ENCODE measurements at regions not wholly inside any gene's neighbourhood (a gene's known extent, or its start where the extent isn't known, plus 50 kb on each side); places are given as distances from the start of the nearest gene placed in this dataset.

DNA sequence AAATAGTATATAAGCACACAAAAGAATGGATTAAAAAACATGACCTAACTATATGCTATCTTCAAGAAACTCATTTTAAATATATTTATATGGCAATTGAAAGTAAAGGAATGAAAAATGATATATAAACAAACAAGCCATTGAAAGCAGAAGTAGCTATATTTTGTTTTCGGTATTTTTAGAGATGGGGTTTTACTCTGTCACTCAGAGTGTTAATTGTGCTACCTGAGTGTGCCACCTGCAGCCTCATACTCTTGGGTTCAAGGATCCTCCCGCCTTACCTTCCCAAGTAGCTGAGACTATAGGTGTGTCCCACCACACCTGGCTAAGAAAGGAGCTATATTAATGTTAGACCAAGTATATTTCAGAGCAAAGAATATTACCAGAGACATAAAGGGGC lies 624.1 kb downstream of the BUD13 start:
- no peak for DNase-seq (ENCODE audit: low read depth, low spot score)
- H3K4me3 ChIP-seq (ENCODE audit: low read length) = no peak overlapping the region

- DNase-seq (ENCODE audit: low read depth, low spot score) = no peak
- no peak overlapping the region for H3K4me3 ChIP-seq (ENCODE audit: low read length)
Observed at GRCh38 chr11:116148056-116148455, 624.7 kb downstream of the BUD13 start.

- no peak for DNase-seq (ENCODE audit: low read depth, low spot score)
- H3K4me3 ChIP-seq (ENCODE audit: low read length) = no peak overlapping the region
Observed at GRCh38 chr11:116145187-116145865, 627.5 kb downstream of the BUD13 start.

GRCh38 chr11:116144387-116144958 lies 628.3 kb downstream of the BUD13 start:
- DNase-seq (ENCODE audit: low read depth, low spot score) = no peak
- no peak overlapping the region for H3K4me3 ChIP-seq (ENCODE audit: low read length)

DNA sequence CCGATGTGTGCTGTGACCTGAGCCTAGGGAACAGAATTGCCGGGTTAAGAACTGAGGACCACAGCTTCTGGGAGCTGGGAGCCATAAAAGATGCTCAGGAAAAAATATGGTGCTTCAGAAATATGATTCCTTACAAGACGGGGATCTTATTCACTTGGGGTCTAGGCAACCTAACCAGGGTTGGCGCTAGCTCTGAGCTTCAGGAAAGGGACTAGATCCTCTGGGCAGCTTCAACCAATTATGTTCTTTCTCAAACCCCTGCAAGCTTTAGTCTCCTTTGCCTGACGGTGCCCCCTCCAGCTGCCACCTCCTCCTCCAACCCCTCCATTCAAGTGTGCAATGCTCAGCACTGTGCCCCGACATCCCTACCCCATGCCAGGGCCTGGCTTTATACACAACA lies 634.1 kb upstream of the CADM1 start:
- no peak for DNase-seq (ENCODE audit: low read depth, low spot score)
- no peak overlapping the region for H3K4me3 ChIP-seq (ENCODE audit: low read length)

DNA sequence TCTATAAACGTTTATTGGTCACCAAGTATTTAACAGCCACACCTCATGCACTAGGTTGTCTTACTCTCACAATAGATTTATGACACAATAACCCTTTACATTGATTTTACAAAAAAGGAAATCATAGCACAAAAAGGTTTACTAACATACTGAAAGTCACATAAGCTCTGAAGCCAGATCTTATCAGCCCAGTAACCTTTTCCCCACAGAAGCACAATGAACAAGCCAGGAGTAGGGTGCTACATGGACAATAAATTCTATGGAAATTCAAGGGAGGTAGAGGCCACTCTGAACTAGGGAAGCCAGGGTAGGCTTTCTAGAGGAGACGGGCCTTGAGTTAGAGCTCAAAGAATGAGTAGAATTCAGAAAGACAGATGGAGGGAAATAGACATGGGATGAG lies 633.5 kb upstream of the CADM1 start:
- DNase-seq (ENCODE audit: low read depth, low spot score) = no peak
- H3K4me3 ChIP-seq (ENCODE audit: low read length) = no peak overlapping the region

GRCh38 chr11:116136987-116137674 lies 632.9 kb upstream of the CADM1 start:
- DNase-seq (ENCODE audit: low read depth, low spot score) = no peak
- H3K4me3 ChIP-seq (ENCODE audit: low read length) = no peak overlapping the region

- no peak overlapping the region for H3K4me3 ChIP-seq (ENCODE audit: low read length)
- DNase-seq (ENCODE audit: low read depth, low spot score) = no peak
Observed at GRCh38 chr11:116135891-116136290, 631.7 kb upstream of the CADM1 start.

- no peak for DNase-seq (ENCODE audit: low read depth, low spot score)
- H3K4me3 ChIP-seq (ENCODE audit: low read length) = no peak overlapping the region
Observed at GRCh38 chr11:116134450-116134849, 630.2 kb upstream of the CADM1 start.

DNA sequence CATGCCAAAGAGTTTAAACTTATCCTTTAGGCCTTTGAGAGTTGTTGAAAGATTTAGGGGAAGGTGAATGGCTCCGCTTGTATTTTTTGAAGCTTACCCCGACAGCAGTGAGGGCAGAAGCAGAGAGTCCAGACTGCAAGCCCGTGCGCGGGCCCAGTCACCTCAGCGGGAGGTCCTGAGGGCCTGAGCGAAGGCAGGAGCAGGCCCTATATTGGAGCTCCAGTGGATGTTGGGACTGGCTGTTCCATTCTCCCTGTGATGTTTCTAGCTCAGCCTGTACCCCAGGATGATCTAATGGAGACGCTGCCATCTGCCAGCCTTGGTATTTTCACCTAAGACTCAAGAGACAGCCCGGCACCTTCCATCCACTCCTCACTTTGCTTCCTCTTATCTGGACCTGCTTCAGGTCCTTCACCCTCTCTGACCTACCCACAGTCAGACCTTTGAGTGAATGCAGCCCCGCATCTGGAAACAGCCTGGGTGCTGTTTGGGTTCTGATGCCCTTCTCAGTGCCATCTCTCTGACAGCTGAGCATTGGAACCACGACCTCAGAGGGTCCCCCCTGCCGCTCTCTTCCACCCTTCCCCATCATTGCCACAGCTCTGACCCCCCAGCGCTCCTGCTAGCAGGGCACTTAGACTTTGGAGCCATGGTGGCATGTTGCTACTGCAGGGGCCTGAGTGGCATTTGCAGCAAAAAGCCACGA lies 628.2 kb upstream of the CADM1 start:
- no peak for DNase-seq (ENCODE audit: low read depth, low spot score)
- no peak overlapping the region for H3K4me3 ChIP-seq (ENCODE audit: low read length)

- DNase-seq (ENCODE audit: low read depth, low spot score) = no peak
- H3K4me3 ChIP-seq (ENCODE audit: low read length) = no peak overlapping the region
Observed at GRCh38 chr11:116130122-116130521, 625.9 kb upstream of the CADM1 start.

GRCh38 chr11:116129456-116129855 lies 625.2 kb upstream of the CADM1 start:
- H3K4me3 ChIP-seq (ENCODE audit: low read length) = no peak overlapping the region
- no peak for DNase-seq (ENCODE audit: low read depth, low spot score)

- H3K4me3 ChIP-seq (ENCODE audit: low read length) = no peak overlapping the region
- no peak for DNase-seq (ENCODE audit: low read depth, low spot score)
Observed at GRCh38 chr11:116126562-116126961, 622.3 kb upstream of the CADM1 start.

DNA sequence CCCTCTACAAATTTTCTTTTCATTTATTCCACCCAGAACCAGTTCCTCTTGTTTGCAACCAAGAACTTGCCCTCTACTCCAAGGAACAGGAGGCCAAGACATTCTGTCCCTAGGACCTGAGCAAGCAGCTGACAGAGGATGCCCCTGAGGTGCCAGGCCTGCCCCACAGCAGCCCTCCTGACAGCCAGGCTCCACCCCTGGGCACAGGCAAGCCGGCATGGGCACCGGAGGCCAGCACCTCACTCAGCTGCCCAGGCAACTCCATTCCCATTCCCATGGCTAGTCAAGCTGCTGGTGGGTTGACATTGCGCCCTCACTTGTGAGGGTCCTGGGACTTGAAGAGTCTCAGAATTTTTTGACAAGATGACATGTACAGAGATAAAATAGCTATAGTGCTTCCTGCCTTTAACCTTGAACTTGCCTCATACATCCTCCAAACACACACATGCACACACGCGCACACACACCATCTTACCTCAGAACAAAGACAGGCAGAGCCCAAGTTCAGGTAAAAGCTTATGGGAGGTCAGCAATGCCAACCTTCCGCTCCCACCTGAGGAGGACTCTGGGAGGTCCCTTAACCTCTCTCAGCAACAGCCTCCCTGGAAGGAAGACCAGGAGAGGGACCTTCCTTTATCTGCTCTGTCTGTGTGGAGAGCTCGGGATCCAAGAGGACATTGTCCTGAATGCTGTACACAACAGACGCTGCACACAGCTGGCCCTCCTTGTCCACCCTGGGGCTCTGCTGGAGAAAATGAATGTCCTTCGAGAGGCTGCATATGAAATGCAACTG lies 620.9 kb upstream of the CADM1 start:
- H3K4me3 ChIP-seq (ENCODE audit: low read length) = no peak overlapping the region
- no peak for DNase-seq (ENCODE audit: low read depth, low spot score)

DNA sequence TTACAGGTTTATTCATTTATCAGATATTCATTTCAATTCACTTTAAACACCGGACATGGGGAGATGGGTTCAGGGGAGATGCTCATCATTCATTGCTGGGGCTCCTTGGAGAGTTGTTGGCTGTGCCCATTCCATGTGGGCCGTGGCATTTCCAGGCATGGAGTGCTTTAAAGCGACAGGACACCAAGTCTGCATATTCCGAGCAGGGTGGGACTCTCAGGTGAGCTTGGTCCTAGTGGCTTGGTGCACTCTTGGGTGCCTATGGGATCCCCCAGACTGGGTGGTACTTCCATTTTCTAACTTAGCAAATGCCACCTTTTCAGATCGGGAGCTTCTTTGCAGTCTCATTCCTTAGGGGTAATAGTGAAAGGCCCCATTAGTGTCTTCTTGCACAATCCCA lies 619.5 kb upstream of the CADM1 start:
- no peak overlapping the region for H3K4me3 ChIP-seq (ENCODE audit: low read length)
- no peak for DNase-seq (ENCODE audit: low read depth, low spot score)

GRCh38 chr11:116122697-116123472 lies 618.7 kb upstream of the CADM1 start:
- no peak for DNase-seq (ENCODE audit: low read depth, low spot score)
- H3K4me3 ChIP-seq (ENCODE audit: low read length) = no peak overlapping the region

DNA sequence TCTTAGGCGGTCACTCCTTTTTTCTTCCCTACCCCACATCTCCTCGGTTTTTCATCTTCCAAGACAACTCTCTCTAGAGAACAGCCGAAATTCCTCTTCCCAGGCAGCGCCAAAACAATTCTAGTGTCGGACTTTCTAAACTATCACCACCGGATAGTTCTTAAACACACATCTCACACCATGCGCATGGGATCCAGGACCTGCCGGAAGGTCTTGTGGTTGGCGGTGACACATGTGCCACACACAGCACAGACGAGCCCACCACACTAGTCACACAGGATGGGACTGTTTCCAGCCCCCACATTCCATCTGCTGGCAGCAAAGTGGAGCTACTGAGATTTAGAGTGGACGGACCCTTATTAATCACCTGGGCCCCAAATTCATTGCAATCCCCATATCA lies 614.9 kb upstream of the CADM1 start:
- DNase-seq (ENCODE audit: low read depth, low spot score) = no peak
- H3K4me3 ChIP-seq (ENCODE audit: low read length) = no peak overlapping the region

DNA sequence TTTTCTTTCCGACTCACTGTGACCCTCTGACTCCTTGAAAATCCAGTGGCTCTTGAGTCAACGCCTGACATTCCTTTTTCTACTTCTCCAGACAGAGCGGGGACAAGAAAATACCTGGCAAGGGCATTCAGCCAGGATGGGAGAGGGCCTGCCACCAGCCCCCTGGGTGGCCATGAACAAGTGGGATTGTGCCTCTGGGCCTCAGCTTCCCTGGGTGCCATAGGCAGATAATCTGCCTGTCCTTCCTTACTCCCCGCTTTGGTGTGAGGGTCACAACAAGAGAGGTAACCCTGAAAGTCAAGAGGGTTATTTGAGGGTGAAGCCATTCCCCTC lies 613.9 kb upstream of the CADM1 start:
- no peak for DNase-seq (ENCODE audit: low read depth, low spot score)

More for the DNA sequence above, 613.9 kb upstream of the CADM1 start:
- no peak overlapping the region for H3K4me3 ChIP-seq (ENCODE audit: low read length)

Measured in Jurkat, Clone E6-1 (cell line).